Esophagus muscularis mucosa (tissue), 4 donors: ENCODE measurements at regions not wholly inside any gene's neighbourhood (a gene's known extent, or its start where the extent isn't known, plus 50 kb on each side); places are given as distances from the start of the nearest gene placed in this dataset.

ENCODE experiments used
- EP300 ChIP-seq: sonication (generic); formaldehyde crosslinking; IDR thresholded peaks from one replicate; pipeline ENCODE4 v1.6.1; 2017; ENCODE audit warnings: antibody characterized with exemption
- POLR2AphosphoS5 ChIP-seq, 2 donors: sonication (generic); formaldehyde crosslinking; IDR thresholded peaks; one replicate each; pipeline ENCODE4 v1.6.1; 2017; ENCODE audit warnings: antibody characterized with exemption in 2 of 2
- TF ChIP-seq, protein P1 (sequence below), 3 experiments: fragments of 200-600 bp in 2 of 3; fragments of 450-650 bp in 1 of 3; sonication (generic) in 2 of 3; IDR thresholded peaks; one replicate each; pipeline ENCODE4 v1.5.1; 2017 to 2019; ENCODE audit warnings: antibody characterized with exemption in 3 of 3, mild to moderate bottlenecking in 2 of 3, moderate library complexity in 1 of 3

DNA sequence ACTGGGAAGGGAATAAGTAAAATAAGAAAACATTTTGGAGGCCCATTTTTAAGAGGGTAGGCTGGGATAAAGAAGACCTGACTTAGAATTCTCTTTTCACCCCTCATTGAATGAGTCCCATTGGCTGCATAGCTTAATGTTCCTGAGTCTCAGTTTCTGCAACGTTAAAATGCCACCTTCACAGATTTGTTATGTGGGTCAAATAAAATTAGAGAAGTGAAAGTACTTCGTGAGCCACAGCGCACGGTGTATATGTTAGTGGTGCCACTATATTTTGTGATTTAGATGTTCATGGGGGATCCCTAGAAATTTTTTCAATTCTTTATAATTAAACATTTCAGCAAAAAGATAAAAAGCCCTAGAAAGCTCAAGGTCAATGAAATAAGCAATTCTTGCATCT lies 109.2 kb upstream of the HS3ST1 start:
- TF ChIP-seq, protein P1, sequence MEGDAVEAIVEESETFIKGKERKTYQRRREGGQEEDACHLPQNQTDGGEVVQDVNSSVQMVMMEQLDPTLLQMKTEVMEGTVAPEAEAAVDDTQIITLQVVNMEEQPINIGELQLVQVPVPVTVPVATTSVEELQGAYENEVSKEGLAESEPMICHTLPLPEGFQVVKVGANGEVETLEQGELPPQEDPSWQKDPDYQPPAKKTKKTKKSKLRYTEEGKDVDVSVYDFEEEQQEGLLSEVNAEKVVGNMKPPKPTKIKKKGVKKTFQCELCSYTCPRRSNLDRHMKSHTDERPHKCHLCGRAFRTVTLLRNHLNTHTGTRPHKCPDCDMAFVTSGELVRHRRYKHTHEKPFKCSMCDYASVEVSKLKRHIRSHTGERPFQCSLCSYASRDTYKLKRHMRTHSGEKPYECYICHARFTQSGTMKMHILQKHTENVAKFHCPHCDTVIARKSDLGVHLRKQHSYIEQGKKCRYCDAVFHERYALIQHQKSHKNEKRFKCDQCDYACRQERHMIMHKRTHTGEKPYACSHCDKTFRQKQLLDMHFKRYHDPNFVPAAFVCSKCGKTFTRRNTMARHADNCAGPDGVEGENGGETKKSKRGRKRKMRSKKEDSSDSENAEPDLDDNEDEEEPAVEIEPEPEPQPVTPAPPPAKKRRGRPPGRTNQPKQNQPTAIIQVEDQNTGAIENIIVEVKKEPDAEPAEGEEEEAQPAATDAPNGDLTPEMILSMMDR (IDR thresholded peaks at IDR 0.05), result no peak
- TF ChIP-seq EP300, result no peak
- TF ChIP-seq POLR2AphosphoS5 (IDR thresholded peaks at IDR 0.05), result no peak
